OCI-LY3 (cell line): ENCODE measurements at regions not wholly inside any gene's neighbourhood (a gene's known extent, or its start where the extent isn't known, plus 50 kb on each side); places are given as distances from the start of the nearest gene placed in this dataset.

Source experiments
- H2AFZ ChIP-seq: fragments of 200-600, 300-600 bp; shearing (Covaris generic); 2 replicates; pipeline ENCODE4 v1.6.0; 2014; ENCODE audit warnings: antibody characterized with exemption, low read depth, low read length
- H3K27ac ChIP-seq: fragments of 200-600, 300-600 bp; sonication (generic); 2 replicates; pipeline ENCODE4 v1.5.1; 2014; ENCODE audit warnings: mild to moderate bottlenecking, low read length, moderate library complexity, mixed read lengths
- H3K27me3 ChIP-seq: fragments of 200-600, 300-600 bp; sonication (generic); 2 replicates; pipeline ENCODE4 v1.6.1; 2014; ENCODE audit warnings: low read depth, low read length, mixed read lengths
- H3K36me3 ChIP-seq: fragments of 200-600, 300-600 bp; sonication (generic); replicated peaks from 2 replicates; pipeline ENCODE3; 2014; ENCODE audit warnings: low read depth, low read length, mixed read lengths
- H3K4me1 ChIP-seq: fragments of 300-600, 200-600 bp; sonication (generic); 2 replicates; pipeline ENCODE4 v1.6.1; 2014; ENCODE audit warnings: low read length, mixed read lengths
- H3K4me2 ChIP-seq: fragments of 200-600, 300-600 bp; sonication (generic); 2 replicates; pipeline ENCODE4 v1.6.1; 2014; ENCODE audit warnings: low read length, mixed read lengths
- H3K4me3 ChIP-seq: fragments of 300-600, 200-600 bp; sonication (generic); 2 replicates; pipeline ENCODE4 v1.5.1; 2014; ENCODE audit warnings: antibody characterized with exemption, mild to moderate bottlenecking, low read length, moderate library complexity
- H3K79me2 ChIP-seq: fragments of 300-600, 200-600 bp; shearing (Covaris generic); 2 replicates; pipeline ENCODE4 v1.6.1; 2014; ENCODE audit warnings: mild to moderate bottlenecking, low read length, mixed read lengths
- H3K9ac ChIP-seq: fragments of 300-600, 200-600 bp; shearing (Covaris generic); 2 replicates; pipeline ENCODE4 v1.6.0; 2014; ENCODE audit warnings: mild to moderate bottlenecking, low read length, moderate library complexity
- H3K9me3 ChIP-seq: fragments of 200-600, 300-600 bp; shearing (Covaris generic); 2 replicates; pipeline ENCODE4 v1.6.1; 2014; ENCODE audit warnings: low read length, mixed read lengths; ENCODE audit not compliant: insufficient read depth
- H4K20me1 ChIP-seq: fragments of 200-600, 300-600 bp; sonication (generic); 2 replicates; pipeline ENCODE4 v1.6.1; 2016; ENCODE audit warnings: low read length, mixed read lengths; ENCODE audit not compliant: insufficient read depth
- EZH2phosphoT487 ChIP-seq: fragments of 200-600 bp; shearing (Covaris generic); IDR thresholded peaks from 2 replicates; pipeline ENCODE4 v1.6.1; 2018; ENCODE audit warnings: antibody characterized with exemption, mixed run types, low read depth
- TF ChIP-seq, protein P1 (sequence below): fragments of 200-600, 300-600 bp; sonication (generic); IDR thresholded peaks from 2 replicates; pipeline ENCODE4 v1.5.1; 2014; ENCODE audit warnings: antibody characterized with exemption, low read length, low read depth

DNA sequence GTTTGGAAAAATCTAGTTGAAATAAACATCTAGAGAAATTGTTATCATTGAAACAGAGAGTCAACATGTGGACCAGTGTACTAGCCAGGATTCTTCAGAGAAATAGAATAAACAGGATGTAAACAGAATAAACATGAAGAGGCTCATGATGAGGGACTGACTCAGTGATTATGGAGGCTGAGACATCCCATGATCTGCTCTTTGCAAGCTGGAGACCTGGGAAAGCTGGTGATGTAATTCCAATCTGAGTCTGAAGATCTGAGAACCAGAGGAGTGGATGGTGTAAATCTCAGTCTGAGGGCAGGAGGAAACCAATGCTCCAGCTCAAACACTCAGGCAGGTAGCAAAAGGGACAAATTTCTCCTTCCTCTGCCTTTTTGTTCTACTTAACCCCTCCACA lies 62.9 kb upstream of the FAM180A start:
- Histone ChIP-seq H3K4me2 (no peak overlapping the region), H3K27ac (no peak overlapping the region), H3K9me3 (no peaks in the 10 kb centered on the region), H2AFZ (no peak overlapping the region), H3K4me3 (no peak overlapping the region), H3K36me3 (no peaks in the 10 kb centered on the region), H4K20me1 (no peaks in the 10 kb centered on the region), H3K9ac (no peak overlapping the region), H3K79me2 (no peaks in the 10 kb centered on the region), H3K27me3 (peaks cover 37% of the 10 kb centered on the region), H3K4me1 (peaks cover 15% of the 10 kb centered on the region; the same call in 1 of the 2 replicates)
- TF ChIP-seq, protein P1, sequence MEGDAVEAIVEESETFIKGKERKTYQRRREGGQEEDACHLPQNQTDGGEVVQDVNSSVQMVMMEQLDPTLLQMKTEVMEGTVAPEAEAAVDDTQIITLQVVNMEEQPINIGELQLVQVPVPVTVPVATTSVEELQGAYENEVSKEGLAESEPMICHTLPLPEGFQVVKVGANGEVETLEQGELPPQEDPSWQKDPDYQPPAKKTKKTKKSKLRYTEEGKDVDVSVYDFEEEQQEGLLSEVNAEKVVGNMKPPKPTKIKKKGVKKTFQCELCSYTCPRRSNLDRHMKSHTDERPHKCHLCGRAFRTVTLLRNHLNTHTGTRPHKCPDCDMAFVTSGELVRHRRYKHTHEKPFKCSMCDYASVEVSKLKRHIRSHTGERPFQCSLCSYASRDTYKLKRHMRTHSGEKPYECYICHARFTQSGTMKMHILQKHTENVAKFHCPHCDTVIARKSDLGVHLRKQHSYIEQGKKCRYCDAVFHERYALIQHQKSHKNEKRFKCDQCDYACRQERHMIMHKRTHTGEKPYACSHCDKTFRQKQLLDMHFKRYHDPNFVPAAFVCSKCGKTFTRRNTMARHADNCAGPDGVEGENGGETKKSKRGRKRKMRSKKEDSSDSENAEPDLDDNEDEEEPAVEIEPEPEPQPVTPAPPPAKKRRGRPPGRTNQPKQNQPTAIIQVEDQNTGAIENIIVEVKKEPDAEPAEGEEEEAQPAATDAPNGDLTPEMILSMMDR: no peak
- TF ChIP-seq EZH2phosphoT487: no peak

DNA sequence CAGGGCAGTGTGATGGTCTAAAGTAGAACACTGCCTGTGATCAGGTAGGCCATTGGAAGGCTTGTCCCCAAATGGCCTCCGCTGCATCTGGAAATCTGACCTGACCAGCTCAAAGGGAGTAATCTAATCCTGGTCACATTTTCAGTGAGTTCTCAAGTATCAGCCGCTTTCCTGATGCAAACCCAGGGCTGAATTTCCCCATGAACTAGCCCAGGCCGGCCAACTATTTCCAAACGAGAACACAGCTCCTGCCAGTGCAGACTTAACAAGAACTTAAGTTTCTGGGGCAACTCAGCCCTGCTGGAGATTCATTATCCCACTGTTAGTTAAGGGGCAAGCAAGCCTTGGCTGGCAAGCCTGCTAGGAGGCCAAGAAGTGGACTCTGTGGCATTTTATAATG lies 59.6 kb upstream of the FAM180A start:
- no peak overlapping the region for H3K4me2 ChIP-seq
- no peak overlapping the region for H3K27ac ChIP-seq
- TF ChIP-seq EZH2phosphoT487: no peak
- TF ChIP-seq, protein P1: no peak
- no peak overlapping the region for H2AFZ ChIP-seq
- H3K4me3 ChIP-seq: no peak overlapping the region
- no peak overlapping the region for H3K9ac ChIP-seq
- H3K27me3 ChIP-seq: peaks cover 28% of the 10 kb centered on the region
- peaks cover 11% of the 10 kb centered on the region; the same call in 1 of the 2 replicates for H3K4me1 ChIP-seq
- H4K20me1 ChIP-seq: no peaks in the 10 kb centered on the region
- no peaks in the 10 kb centered on the region for H3K79me2 ChIP-seq
- H3K36me3 ChIP-seq: no peaks in the 10 kb centered on the region
- no peaks in the 10 kb centered on the region for H3K9me3 ChIP-seq

DNA sequence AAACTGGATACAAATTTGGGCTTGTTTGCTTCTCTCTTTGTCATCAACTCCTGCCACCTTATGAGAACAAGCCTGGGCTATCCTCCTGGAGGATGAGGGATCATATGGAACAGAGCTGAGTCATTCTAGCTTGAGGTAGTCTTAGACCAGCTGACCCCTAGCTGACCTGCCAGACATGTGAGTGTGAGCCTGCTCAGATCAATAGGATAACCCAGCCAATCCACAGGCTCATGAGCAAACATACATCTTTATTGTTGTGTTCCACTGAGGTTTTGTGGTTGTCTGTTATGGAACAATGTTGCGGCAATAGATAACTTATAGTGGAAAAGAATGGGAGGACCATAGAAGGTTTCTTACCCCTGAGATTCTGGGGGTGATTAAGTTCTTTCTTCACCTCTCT lies 54.5 kb upstream of the FAM180A start:
- H3K27me3 ChIP-seq: peaks cover 40% of the 10 kb centered on the region
- no peak overlapping the region for H3K4me3 ChIP-seq
- no peak overlapping the region for H3K27ac ChIP-seq
- TF ChIP-seq, protein P1: no peak
- no peak for TF ChIP-seq EZH2phosphoT487
- no peak overlapping the region for H3K9ac ChIP-seq
- no peaks in the 10 kb centered on the region for H3K79me2 ChIP-seq
- no peaks in the 10 kb centered on the region for H3K9me3 ChIP-seq
- peaks cover 5% of the 10 kb centered on the region; the same call in 1 of the 2 replicates for H3K4me1 ChIP-seq
- H3K4me2 ChIP-seq: no peak overlapping the region
- no peaks in the 10 kb centered on the region for H4K20me1 ChIP-seq
- H3K36me3 ChIP-seq: no peaks in the 10 kb centered on the region
- no peak overlapping the region for H2AFZ ChIP-seq

DNA sequence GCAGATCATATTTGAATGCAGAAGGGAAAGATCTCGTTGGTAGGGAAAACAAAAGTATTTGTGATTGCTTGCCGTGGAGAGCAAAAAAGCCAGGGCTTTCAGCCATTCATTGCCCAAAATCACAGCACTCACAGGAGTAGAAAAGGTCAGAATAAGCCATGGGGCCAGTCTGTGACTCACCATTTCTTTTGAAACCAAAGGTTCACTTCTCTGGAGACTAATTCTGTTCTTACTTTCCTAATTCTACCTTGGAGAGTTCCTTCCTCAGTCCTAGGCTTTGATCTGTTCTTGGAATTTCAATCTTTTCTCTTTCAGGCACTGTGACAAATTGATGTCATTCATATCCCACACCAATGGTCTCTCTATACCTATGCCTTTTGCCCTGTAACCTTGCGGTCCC lies 54.1 kb upstream of the FAM180A start:
- no peaks in the 10 kb centered on the region for H4K20me1 ChIP-seq
- H3K9ac ChIP-seq: no peak overlapping the region
- H3K4me1 ChIP-seq: peaks cover 5% of the 10 kb centered on the region; the same call in 1 of the 2 replicates
- no peak overlapping the region for H3K4me3 ChIP-seq
- no peaks in the 10 kb centered on the region for H3K36me3 ChIP-seq
- no peak overlapping the region for H2AFZ ChIP-seq
- H3K4me2 ChIP-seq: no peak overlapping the region
- no peaks in the 10 kb centered on the region for H3K9me3 ChIP-seq
- no peak overlapping the region for H3K27ac ChIP-seq
- no peak for TF ChIP-seq EZH2phosphoT487
- TF ChIP-seq, protein P1: no peak
- peaks cover 44% of the 10 kb centered on the region for H3K27me3 ChIP-seq
- H3K79me2 ChIP-seq: no peaks in the 10 kb centered on the region
